Transverse colon (tissue), 4 donors: ENCODE measurements at regions not wholly inside any gene's neighbourhood (a gene's known extent, or its start where the extent isn't known, plus 50 kb on each side); places are given as distances from the start of the nearest gene placed in this dataset.

ENCODE experiments used
- CTCF ChIP-seq, 5 experiments: fragments of 200-600 bp in 3 of 5; fragments of 450-650 bp in 2 of 5; sonication (generic) in 3 of 5; IDR thresholded peaks; 1 replicate in 2 of 5; 2 replicates in 3 of 5; pipeline ENCODE4 v1.5.1; 2016 to 2017; ENCODE audit warnings: antibody characterized with exemption in 5 of 5, inconsistent platforms in 3 of 5, mild to moderate bottlenecking in 2 of 5, moderate library complexity in 1 of 5
- POLR2A ChIP-seq: fragments of 450-650 bp; IDR thresholded peaks from one replicate; pipeline ENCODE4 v1.6.1; 2016; ENCODE audit warnings: antibody characterized with exemption, mild to moderate bottlenecking, moderate library complexity
- POLR2AphosphoS5 ChIP-seq, 3 donors: sonication (generic); formaldehyde crosslinking; IDR thresholded peaks; one replicate each; pipeline ENCODE4 v1.6.1; 2016; ENCODE audit warnings: antibody characterized with exemption in 3 of 3

- TF ChIP-seq CTCF (IDR thresholded peaks at IDR 0.05) (no peak), POLR2AphosphoS5 (IDR thresholded peaks at IDR 0.05) (no peak), POLR2A (no peak)
These were observed 656.4 kb downstream of the MECOM start for GRCh38 chr3:169007145-169007544.
